Liver (tissue), 8 donors: ENCODE measurements at regions not wholly inside any gene's neighbourhood (a gene's known extent, or its start where the extent isn't known, plus 50 kb on each side); places are given as distances from the start of the nearest gene placed in this dataset.

Source experiments
- DNase-seq: peaks from one replicate; pipeline ENCODE4 v3.0.0-alpha.2; 2017; ENCODE audit warnings: low spot score
- H3K27ac ChIP-seq, 2 donors: one replicate each; pipeline ENCODE4 v1.7.0; 2013; ENCODE audit warnings: inconsistent platforms in 2 of 2, low read length in 2 of 2, control low read depth in 1 of 2, low read depth in 1 of 2, mild to moderate bottlenecking in 1 of 2
- H3K27me3 ChIP-seq, 4 donors: one replicate each; pipeline versions ENCODE4 v1.6.1 to v1.7.0; 2013; ENCODE audit warnings: low read length in 3 of 4, inconsistent platforms in 1 of 4, mild to moderate bottlenecking in 1 of 4, moderate library complexity in 1 of 4; ENCODE audit not compliant: control insufficient read depth in 4 of 4, insufficient read depth in 4 of 4
- H3K36me3 ChIP-seq, 4 donors: one replicate each; pipeline versions ENCODE4 v1.6.1 to v1.7.0; 2013; ENCODE audit warnings: low read length in 3 of 4, mild to moderate bottlenecking in 3 of 4, low read depth in 1 of 4, moderate library complexity in 1 of 4; ENCODE audit not compliant: control insufficient read depth in 4 of 4, insufficient read depth in 3 of 4
- H3K4me1 ChIP-seq, 4 donors: one replicate each; pipeline versions ENCODE4 v1.6.1 to v1.7.0; 2013; ENCODE audit warnings: low read length in 3 of 4, mild to moderate bottlenecking in 3 of 4, moderate library complexity in 1 of 4; ENCODE audit not compliant: control insufficient read depth in 4 of 4, insufficient read depth in 4 of 4
- H3K4me3 ChIP-seq, 3 donors: one replicate each; pipeline versions ENCODE4 v1.6.1 to v1.7.0; 2013; ENCODE audit warnings: low read length in 3 of 3, control low read depth in 1 of 3, low read depth in 1 of 3, mild to moderate bottlenecking in 1 of 3
- H3K9ac ChIP-seq, 2 donors: one replicate each; pipeline ENCODE4 v1.7.0; 2013; ENCODE audit warnings: low read length in 2 of 2, mild to moderate bottlenecking in 2 of 2, moderate library complexity in 2 of 2, control low read depth in 1 of 2, low read depth in 1 of 2
- H3K9me3 ChIP-seq, 4 donors: one replicate each; pipeline versions ENCODE4 v1.6.1 to v1.7.0; 2013; ENCODE audit warnings: low read length in 3 of 4; ENCODE audit not compliant: control insufficient read depth in 4 of 4
- FOXA1 ChIP-seq: IDR thresholded peaks from 2 replicates; pipeline ENCODE4 v1.6.1; 2016; ENCODE audit warnings: antibody characterized with exemption
- FOXA2 ChIP-seq: IDR thresholded peaks from 2 replicates; pipeline ENCODE4 v1.6.1; 2016; ENCODE audit warnings: antibody characterized with exemption
- GABPA ChIP-seq, 2 donors: IDR thresholded peaks in 1 of 2; conservative IDR thresholded peaks in 1 of 2; 2 replicates each; pipeline ENCODE4 v1.6.1; 2016; ENCODE audit warnings: antibody characterized with exemption in 2 of 2, mild to moderate bottlenecking in 1 of 2, moderate library complexity in 1 of 2
- HNF4A ChIP-seq, 2 donors: conservative IDR thresholded peaks; 2 replicates each; pipeline ENCODE4 v1.6.1; 2016; ENCODE audit warnings: antibody characterized with exemption in 2 of 2, mild to moderate bottlenecking in 2 of 2
- HNF4G ChIP-seq: IDR thresholded peaks from 2 replicates; pipeline ENCODE4 v1.6.1; 2016; ENCODE audit warnings: antibody characterized with exemption
- JUND ChIP-seq, 2 donors: IDR thresholded peaks; 2 replicates each; pipeline ENCODE4 v1.6.1; 2016; ENCODE audit warnings: antibody characterized with exemption in 2 of 2
- NR2F2 ChIP-seq: IDR thresholded peaks from 2 replicates; pipeline ENCODE4 v1.6.1; 2016; ENCODE audit warnings: antibody characterized with exemption
- RXRA ChIP-seq, 2 donors: IDR thresholded peaks; 2 replicates each; pipeline ENCODE4 v1.6.1; 2017 to 2018; ENCODE audit warnings: antibody characterized with exemption in 2 of 2, mild to moderate bottlenecking in 1 of 2
- SP1 ChIP-seq: IDR thresholded peaks from 2 replicates; pipeline ENCODE4 v1.6.1; 2018; ENCODE audit warnings: antibody characterized with exemption, mild to moderate bottlenecking
- TAF1 ChIP-seq: conservative IDR thresholded peaks from 2 replicates; pipeline ENCODE4 v1.6.1; 2016; ENCODE audit warnings: antibody characterized with exemption, mild to moderate bottlenecking
- WGBS: extraction: QIAGEN DNeasy Blood & Tissue Kit; methylation state at CpG from one replicate; pipeline ENCODE4 v1.1.7; 2013; 5-methylcytosine and 5-hydroxymethylcytosine counted together
- TF ChIP-seq, protein P1 (sequence below): IDR thresholded peaks from 2 replicates; pipeline ENCODE4 v1.6.1; 2016; ENCODE audit warnings: antibody characterized with exemption, mild to moderate bottlenecking
- TF ChIP-seq, protein P2 (sequence below): IDR thresholded peaks from 2 replicates; pipeline ENCODE4 v1.6.1; 2016; ENCODE audit warnings: antibody characterized with exemption
- TF ChIP-seq, protein P3 (sequence below): IDR thresholded peaks from 2 replicates; pipeline ENCODE4 v1.6.1; 2016; ENCODE audit warnings: antibody characterized with exemption
- TF ChIP-seq, protein P4 (sequence below): fragments of 150-350 bp; IDR thresholded peaks from 2 replicates; pipeline ENCODE4 v1.5.1; 2017; ENCODE audit warnings: improper control_type of control experiment, low read depth, low read length; ENCODE audit not compliant: missing input control
- donor health status: healthy.
- donor health status: healthy.
- donor health status: healthy.
- donor health status: healthy.
- donor health status: healthy.

GRCh38 chr5:63101870-63102269 is 523.3 kb downstream of the LRRC70 start (continued):
- TF ChIP-seq, protein P1, sequence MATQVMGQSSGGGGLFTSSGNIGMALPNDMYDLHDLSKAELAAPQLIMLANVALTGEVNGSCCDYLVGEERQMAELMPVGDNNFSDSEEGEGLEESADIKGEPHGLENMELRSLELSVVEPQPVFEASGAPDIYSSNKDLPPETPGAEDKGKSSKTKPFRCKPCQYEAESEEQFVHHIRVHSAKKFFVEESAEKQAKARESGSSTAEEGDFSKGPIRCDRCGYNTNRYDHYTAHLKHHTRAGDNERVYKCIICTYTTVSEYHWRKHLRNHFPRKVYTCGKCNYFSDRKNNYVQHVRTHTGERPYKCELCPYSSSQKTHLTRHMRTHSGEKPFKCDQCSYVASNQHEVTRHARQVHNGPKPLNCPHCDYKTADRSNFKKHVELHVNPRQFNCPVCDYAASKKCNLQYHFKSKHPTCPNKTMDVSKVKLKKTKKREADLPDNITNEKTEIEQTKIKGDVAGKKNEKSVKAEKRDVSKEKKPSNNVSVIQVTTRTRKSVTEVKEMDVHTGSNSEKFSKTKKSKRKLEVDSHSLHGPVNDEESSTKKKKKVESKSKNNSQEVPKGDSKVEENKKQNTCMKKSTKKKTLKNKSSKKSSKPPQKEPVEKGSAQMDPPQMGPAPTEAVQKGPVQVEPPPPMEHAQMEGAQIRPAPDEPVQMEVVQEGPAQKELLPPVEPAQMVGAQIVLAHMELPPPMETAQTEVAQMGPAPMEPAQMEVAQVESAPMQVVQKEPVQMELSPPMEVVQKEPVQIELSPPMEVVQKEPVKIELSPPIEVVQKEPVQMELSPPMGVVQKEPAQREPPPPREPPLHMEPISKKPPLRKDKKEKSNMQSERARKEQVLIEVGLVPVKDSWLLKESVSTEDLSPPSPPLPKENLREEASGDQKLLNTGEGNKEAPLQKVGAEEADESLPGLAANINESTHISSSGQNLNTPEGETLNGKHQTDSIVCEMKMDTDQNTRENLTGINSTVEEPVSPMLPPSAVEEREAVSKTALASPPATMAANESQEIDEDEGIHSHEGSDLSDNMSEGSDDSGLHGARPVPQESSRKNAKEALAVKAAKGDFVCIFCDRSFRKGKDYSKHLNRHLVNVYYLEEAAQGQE: no peak
- no peak for TF ChIP-seq GABPA (IDR thresholded peaks at IDR 0.05 in 1 of 2, conservative IDR thresholded peaks at IDR 0.05 in 1 of 2)

DNA sequence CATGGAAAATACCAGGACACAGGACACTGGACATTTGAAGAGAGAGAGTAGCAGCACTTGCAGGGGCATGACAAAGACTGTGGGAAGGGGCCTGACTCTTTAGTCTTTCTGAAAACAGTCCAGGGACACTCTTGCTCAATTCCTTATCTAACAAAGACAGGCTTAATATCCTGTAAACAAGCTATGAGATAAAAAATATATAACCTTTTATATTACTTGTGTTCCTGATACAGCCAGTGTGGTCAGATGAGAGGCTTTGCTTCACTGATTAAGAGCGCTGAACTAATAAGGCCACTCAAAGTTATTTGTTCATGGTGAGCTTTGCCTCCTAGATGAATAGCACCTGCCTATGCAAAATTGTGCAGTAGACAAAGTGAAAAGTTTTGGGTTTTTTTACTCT is 518.7 kb downstream of the LRRC70 start:
- Histone ChIP-seq H3K4me1 (no peaks in the 10 kb centered on the region), H3K9ac (no peak overlapping the region), H3K4me3 (no peak overlapping the region), H3K27ac (no peak overlapping the region), H3K36me3 (no peaks in the 10 kb centered on the region), H3K27me3 (no peaks in the 10 kb centered on the region), H3K9me3 (no peaks in the 10 kb centered on the region)
- TF ChIP-seq GABPA (IDR thresholded peaks at IDR 0.05 in 1 of 2, conservative IDR thresholded peaks at IDR 0.05 in 1 of 2) (no peak), FOXA2 (no peak), NR2F2 (no peak), SP1 (no peak), RXRA (IDR thresholded peaks at IDR 0.05) (no peak), JUND (IDR thresholded peaks at IDR 0.05) (no peak)
- TF ChIP-seq, protein P2, sequence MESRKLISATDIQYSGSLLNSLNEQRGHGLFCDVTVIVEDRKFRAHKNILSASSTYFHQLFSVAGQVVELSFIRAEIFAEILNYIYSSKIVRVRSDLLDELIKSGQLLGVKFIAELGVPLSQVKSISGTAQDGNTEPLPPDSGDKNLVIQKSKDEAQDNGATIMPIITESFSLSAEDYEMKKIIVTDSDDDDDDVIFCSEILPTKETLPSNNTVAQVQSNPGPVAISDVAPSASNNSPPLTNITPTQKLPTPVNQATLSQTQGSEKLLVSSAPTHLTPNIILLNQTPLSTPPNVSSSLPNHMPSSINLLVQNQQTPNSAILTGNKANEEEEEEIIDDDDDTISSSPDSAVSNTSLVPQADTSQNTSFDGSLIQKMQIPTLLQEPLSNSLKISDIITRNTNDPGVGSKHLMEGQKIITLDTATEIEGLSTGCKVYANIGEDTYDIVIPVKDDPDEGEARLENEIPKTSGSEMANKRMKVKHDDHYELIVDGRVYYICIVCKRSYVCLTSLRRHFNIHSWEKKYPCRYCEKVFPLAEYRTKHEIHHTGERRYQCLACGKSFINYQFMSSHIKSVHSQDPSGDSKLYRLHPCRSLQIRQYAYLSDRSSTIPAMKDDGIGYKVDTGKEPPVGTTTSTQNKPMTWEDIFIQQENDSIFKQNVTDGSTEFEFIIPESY: no peak
- TF ChIP-seq, protein P1: no peak
- TF ChIP-seq, protein P3, sequence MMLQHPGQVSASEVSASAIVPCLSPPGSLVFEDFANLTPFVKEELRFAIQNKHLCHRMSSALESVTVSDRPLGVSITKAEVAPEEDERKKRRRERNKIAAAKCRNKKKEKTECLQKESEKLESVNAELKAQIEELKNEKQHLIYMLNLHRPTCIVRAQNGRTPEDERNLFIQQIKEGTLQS: no peak
- 81% methylated on average over 1 of the region's 1 CpG for WGBS
- DNase-seq: no peak

DNA sequence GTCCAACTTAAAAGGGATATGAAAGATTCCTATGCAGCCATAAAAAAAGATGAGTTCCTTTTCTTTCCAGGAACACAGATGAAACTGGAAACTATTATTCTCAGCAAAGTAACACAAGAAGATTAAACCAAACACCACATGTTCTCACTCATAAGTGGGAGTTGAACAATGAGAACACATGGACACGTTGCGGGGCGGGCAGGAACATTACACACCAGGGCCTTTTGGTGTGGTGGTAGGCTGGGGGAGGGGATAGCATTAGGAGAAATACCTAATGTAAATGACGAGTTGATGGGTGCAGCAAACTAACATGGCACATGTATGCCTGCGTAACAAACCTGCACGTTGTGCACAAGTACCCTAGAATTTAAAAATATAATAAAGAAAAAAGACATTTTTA is 516.1 kb downstream of the LRRC70 start:
- Histone ChIP-seq H3K4me3 (no peak overlapping the region), H3K27ac (no peak overlapping the region), H3K36me3 (no peaks in the 10 kb centered on the region), H3K4me1 (no peaks in the 10 kb centered on the region), H3K9ac (no peak overlapping the region), H3K27me3 (no peaks in the 10 kb centered on the region), H3K9me3 (no peaks in the 10 kb centered on the region)
- WGBS: 86% methylated on average over 6 of the region's 6 CpGs
- TF ChIP-seq, protein P1: no peak
- TF ChIP-seq FOXA1 (no peak), FOXA2 (no peak), HNF4A (conservative IDR thresholded peaks at IDR 0.05) (no peak), TAF1 (no peak), GABPA (IDR thresholded peaks at IDR 0.05 in 1 of 2, conservative IDR thresholded peaks at IDR 0.05 in 1 of 2) (no peak), JUND (IDR thresholded peaks at IDR 0.05) (no peak), HNF4G (no peak)
- TF ChIP-seq, protein P4, sequence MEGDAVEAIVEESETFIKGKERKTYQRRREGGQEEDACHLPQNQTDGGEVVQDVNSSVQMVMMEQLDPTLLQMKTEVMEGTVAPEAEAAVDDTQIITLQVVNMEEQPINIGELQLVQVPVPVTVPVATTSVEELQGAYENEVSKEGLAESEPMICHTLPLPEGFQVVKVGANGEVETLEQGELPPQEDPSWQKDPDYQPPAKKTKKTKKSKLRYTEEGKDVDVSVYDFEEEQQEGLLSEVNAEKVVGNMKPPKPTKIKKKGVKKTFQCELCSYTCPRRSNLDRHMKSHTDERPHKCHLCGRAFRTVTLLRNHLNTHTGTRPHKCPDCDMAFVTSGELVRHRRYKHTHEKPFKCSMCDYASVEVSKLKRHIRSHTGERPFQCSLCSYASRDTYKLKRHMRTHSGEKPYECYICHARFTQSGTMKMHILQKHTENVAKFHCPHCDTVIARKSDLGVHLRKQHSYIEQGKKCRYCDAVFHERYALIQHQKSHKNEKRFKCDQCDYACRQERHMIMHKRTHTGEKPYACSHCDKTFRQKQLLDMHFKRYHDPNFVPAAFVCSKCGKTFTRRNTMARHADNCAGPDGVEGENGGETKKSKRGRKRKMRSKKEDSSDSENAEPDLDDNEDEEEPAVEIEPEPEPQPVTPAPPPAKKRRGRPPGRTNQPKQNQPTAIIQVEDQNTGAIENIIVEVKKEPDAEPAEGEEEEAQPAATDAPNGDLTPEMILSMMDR: no peak
- no peak for DNase-seq
